HG02938 (cell line): ENCODE measurements at regions not wholly inside any gene's neighbourhood (a gene's known extent, or its start where the extent isn't known, plus 50 kb on each side); places are given as distances from the start of the nearest gene placed in this dataset.
A peak's percentile ranks its signal among the peaks of the same experiment; 100 is the strongest.

Experiments
- ATAC-seq: cut with Tn5 transposase; IDR thresholded peaks from one replicate; pipeline ENCODE4 v1.9.1; 2021; ENCODE audit warnings: mild to moderate bottlenecking, moderate library complexity; ENCODE audit not compliant: unreplicated experiment

GRCh38 chr3:193946945-193947344 lies 189.0 kb upstream of the HES1 start:
- ATAC-seq = no peak

- ATAC-seq = no peak
Observed at GRCh38 chr3:193947596-193947995, 188.4 kb upstream of the HES1 start.

GRCh38 chr3:193948459-193948858 lies 187.5 kb upstream of the HES1 start:
- ATAC-seq = no peak

- no peak for ATAC-seq
Observed at GRCh38 chr3:193951859-193952258, 184.1 kb upstream of the HES1 start.

- ATAC-seq = no peak
Observed at GRCh38 chr3:193954752-193955151, 181.2 kb upstream of the HES1 start.

GRCh38 chr3:193955719-193956118 lies 180.2 kb upstream of the HES1 start:
- ATAC-seq = no peak

- no peak for ATAC-seq
Observed at GRCh38 chr3:193959861-193960260, 176.1 kb upstream of the HES1 start.

GRCh38 chr3:193960487-193961274 lies 175.3 kb upstream of the HES1 start:
- no peak for ATAC-seq

- ATAC-seq = no peak
Observed at GRCh38 chr3:193962986-193963685, 172.8 kb upstream of the HES1 start.

- peak; percentile 80 for ATAC-seq
Observed at GRCh38 chr3:193963808-193964516, 172.0 kb upstream of the HES1 start.

- ATAC-seq = no peak
Observed at GRCh38 chr3:193964517-193964880, 171.4 kb upstream of the HES1 start.

- ATAC-seq = no peak
Observed at GRCh38 chr3:193968380-193968974, 167.5 kb upstream of the HES1 start.

- ATAC-seq = peak; percentile 61
Observed at GRCh38 chr3:193970131-193970772, 165.7 kb upstream of the HES1 start.

- peak; percentile 40 for ATAC-seq
Observed at GRCh38 chr3:193970773-193971206, 165.2 kb upstream of the HES1 start.

GRCh38 chr3:193971261-193971751 lies 164.6 kb upstream of the HES1 start:
- ATAC-seq = peak; percentile 50

GRCh38 chr3:193971966-193972365 lies 164.0 kb upstream of the HES1 start:
- no peak for ATAC-seq

GRCh38 chr3:193972832-193973231 lies 163.1 kb upstream of the HES1 start:
- ATAC-seq = no peak

- ATAC-seq = no peak
Observed at GRCh38 chr3:193974191-193974652, 161.7 kb upstream of the HES1 start.

GRCh38 chr3:193974671-193975535 lies 161.0 kb upstream of the HES1 start:
- no peak for ATAC-seq

GRCh38 chr3:193977622-193978021 lies 158.3 kb upstream of the HES1 start:
- no peak for ATAC-seq
